ENCODE measurements at regions not wholly inside any gene's neighbourhood (a gene's known extent, or its start where the extent isn't known, plus 50 kb on each side); places are given as distances from the start of the nearest gene placed in this dataset.

GRCh38 chr2:111647359-111647758 is 236.6 kb downstream of the ANAPC1 start:
- Histone ChIP-seq H3K9me3 (replicated peaks; ENCODE audit: control insufficient read depth, insufficient read depth, low read length) (no peaks in the 10 kb centered on the region), H3K36me3 (ENCODE audit: control insufficient read depth in 2 of 2, extremely low read depth in 1 of 2, insufficient read depth in 2 of 2, low read length in 2 of 2) (no peaks in the 10 kb centered on the region), H3K27me3 (ENCODE audit: control insufficient read depth in 2 of 2, insufficient read depth in 2 of 2, low read length in 2 of 2) (peaks cover 3 to 6% of the 10 kb centered on the region in 2 experiments), H3K79me2 (ENCODE audit: control insufficient read depth, insufficient read depth, low read length) (no peaks in the 10 kb centered on the region), H3K4me2 (ENCODE audit: insufficient read depth, low read length) (no peak overlapping the region), H2AFZ (ENCODE audit: low read depth, low read length) (no peak overlapping the region), H3K9me1 (replicated peaks; ENCODE audit: control insufficient read depth, extremely low read depth, insufficient read depth, low read length) (no peaks in the 10 kb centered on the region), H3K27ac (ENCODE audit: insufficient read depth, low read depth, low read length) (no peak overlapping the region), H3K4me1 (ENCODE audit: control insufficient read depth, extremely low read depth, insufficient read depth, low read length) (no peaks in the 10 kb centered on the region), H3K4me3 (replicated peaks in 1 of 3; ENCODE audit: insufficient read depth in 1 of 3, low read depth in 1 of 3, low read length in 3 of 3) (no peak overlapping the region), H3K9ac (replicated peaks; ENCODE audit: extremely low read depth, insufficient read depth, low read length) (no peak overlapping the region), H4K20me1 (replicated peaks; ENCODE audit: control insufficient read depth, extremely low read depth, insufficient read depth, low read length) (no peaks in the 10 kb centered on the region)
- BruUV-seq (replicated peaks): no TSS peak
- ChIA-PET CTCF (interaction anchor here (1.0 kb wide), 1 partner anchor 9 kb away, joined by 3 read pairs; no protein-coding TSS in a partner anchor), POLR2A (no interaction called here)
- DNase-seq (ENCODE audit: low read depth, low spot score): no peak
- no peak for FAIRE-seq
- intact Hi-C loops (cut with micrococcal nuclease): no loop called here
- dilution Hi-C loops (cut with MboI; ENCODE audit: extremely low pct_ligation_motif_present, low sequenced_read_pairs): no loop called here
- no peak for TF ChIP-seq GATA2 (IDR thresholded peaks at IDR 0.05; ENCODE audit: insufficient read depth, insufficient read length, low read depth, low read length)
- no peak for TF ChIP-seq POLR2AphosphoS5 (IDR thresholded peaks at IDR 0.05; ENCODE audit: insufficient read depth, low read depth, low read length)
- TF ChIP-seq EZH2 (IDR thresholded peaks at IDR 0.05; ENCODE audit: borderline replicate concordance, low read depth, low read length, severe bottlenecking): no peak
- no peak for TF ChIP-seq POLR2A (IDR thresholded peaks at IDR 0.05; ENCODE audit: low read depth, low read length)
- no peak for TF ChIP-seq FOS (IDR thresholded peaks at IDR 0.05; ENCODE audit: borderline replicate concordance, insufficient read depth, low read length)
- no peak for TF ChIP-seq CTCF (IDR thresholded peaks at IDR 0.05; ENCODE audit: extremely low read depth in 1 of 2, insufficient read depth in 1 of 2, low read depth in 1 of 2, low read length in 2 of 2)
- TF ChIP-seq JUN (IDR thresholded peaks at IDR 0.05; ENCODE audit: borderline replicate concordance, insufficient read depth, insufficient read length, low read depth): no peak
- TF ChIP-seq MYC (IDR thresholded peaks at IDR 0.05; ENCODE audit: low read depth, low read length): no peak
- TF ChIP-seq MAX (IDR thresholded peaks at IDR 0.05; ENCODE audit: insufficient read depth, insufficient read length): no peak
